Stimulated activated CD4-positive, alpha-beta T cell treated with anti-CD3 and anti-CD28 coated beads, Interleukin-15, amount 100 ng/mL, for 48 hours (primary cell): ENCODE measurements at regions not wholly inside any gene's neighbourhood (a gene's known extent, or its start where the extent isn't known, plus 50 kb on each side); places are given as distances from the start of the nearest gene placed in this dataset.

Source experiments
- DNase-seq, 2 donors: peaks; one replicate each; pipeline ENCODE4 v3.0.0-alpha.2; 2020; ENCODE audit warnings: low read depth in 2 of 2

DNA sequence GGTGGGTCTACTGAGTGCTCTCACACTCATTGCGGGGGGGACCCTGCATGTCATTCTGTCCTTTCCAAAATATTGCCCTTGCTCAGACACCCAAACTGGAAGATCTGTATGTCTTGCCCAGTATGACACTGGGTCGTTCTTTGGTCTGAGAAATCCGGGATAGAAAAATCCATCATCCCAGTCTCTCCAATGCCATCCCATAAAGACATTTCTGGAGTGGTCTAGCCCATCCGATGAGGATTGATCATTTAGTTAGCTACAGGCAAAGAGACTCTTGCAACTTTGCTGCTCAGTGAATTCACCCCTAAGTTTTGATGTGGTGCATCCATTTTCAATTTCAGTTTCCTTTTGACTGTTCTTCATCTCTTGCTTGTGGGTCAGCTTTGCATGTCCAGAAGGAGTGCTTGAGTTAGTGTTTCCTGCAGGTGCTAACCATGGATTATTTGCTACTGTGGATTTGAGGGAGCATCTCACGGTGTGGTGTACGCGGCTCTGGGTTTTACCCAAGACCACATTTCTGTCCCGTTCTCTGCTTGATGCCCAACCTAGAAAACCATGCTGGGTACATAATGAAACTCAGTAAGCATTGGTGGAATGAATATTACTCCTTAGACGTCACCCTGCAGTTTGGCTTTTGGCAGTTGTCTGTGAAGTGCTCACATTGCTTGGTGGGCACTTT, 247.0 kb upstream of the MKI67 start:
- DNase-seq, result no peak

DNA sequence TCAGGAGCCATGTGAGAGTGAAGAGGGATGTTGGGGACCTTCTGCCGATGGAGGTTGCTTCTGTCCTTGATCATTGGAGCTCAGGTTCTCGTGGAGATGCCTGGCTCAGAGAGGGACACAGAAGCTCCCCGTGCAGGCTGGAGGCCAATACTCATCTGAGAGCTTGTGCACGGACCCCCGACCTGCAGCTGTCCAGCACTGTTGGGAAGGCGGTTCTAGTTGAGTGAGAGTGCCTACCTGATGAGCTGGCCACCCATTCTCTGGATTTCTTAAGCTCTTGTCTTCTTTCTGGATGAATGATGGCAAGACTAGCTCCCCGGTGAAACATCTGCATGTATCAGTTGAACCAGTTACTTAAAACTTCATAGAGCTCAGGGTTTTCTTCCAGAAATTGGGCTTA, 247.6 kb upstream of the MKI67 start:
- no peak for DNase-seq

DNA sequence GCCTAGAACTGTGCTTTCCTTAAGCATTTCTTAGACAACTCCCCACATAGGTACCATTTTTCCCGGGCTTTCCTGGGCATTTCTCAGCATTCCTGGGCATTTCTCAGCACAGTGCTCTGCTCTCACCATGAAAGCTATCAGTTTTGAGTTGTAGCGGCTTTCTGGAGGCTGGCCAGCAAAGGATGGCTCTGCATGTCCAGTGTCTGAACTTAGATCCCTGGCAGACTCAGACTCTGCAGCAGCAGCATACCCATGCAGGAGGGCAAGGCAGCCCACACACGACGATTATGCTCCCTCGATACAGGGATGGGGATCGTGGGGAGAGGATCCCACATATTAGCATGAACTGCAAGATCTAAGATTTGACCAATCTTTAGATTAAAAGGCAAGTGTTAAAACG, 248.9 kb upstream of the MKI67 start:
- DNase-seq, result no peak

DNA sequence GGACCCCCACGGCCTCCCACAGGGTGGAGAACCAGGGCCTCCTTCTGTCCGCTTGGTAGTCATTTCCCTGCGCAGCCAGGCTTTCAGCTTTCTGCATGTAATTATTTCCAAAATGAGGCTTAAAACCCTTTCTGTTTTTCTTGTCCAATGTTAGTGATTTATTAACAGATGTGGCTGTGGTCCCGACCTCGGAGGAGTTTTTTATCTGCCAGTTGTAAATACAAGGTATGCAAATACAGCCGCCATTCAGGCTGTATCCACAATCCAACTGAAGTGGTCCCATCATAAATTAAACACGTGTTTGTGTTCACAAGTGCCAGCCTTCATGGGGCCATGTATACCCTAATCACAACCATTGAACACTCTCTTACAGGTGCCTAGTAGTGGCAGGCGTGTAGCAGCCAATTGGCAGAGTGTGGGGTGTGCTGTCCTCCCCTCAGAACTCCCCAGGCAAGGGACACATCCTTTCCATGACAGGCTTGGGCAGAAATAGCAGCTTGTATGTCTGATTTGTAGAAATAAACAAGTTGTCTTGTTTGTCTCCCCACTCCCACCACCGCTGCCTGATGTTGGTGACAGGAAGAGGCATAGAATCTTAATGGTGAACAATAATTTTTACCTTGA, 251.3 kb upstream of the MKI67 start:
- no peak for DNase-seq

DNA sequence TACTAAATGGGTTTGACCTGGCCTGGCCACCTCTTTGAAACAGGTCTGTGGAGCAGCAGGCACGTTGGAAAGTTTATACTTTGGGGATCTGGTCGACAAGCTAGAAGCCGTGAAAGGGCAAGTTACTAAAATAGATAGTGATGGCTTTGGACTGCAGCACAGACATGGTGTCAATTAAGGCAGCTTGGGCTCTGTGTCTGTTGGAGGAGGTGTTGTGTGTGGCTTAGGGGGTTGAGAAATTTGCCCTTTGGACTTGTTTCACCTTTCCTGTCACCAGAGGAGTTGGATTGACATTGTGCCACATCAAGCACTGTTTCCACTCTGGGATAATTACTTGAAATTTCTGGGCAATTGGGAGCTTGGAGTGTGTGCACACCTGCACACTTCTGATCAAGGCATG, 251.8 kb upstream of the MKI67 start:
- no peak for DNase-seq

DNA sequence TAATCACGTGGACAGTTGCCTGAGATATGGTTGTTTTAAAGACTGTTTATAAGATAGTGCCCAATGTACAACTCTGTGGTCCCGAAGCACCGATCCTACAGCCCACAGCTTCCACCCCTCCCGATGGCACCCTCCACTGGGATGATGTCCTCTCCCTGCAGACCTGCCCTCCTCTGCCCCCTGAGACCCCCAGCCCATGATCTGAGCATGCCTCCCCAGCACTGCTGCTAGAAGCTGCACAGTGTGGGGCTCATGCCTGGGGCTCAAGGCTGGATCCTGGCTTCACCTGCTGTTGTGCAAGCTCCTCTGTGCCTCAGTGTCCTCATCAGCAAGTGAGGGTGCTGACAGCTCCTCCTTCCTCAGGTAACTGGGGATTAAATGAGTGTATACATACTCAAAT, 254.7 kb upstream of the MKI67 start:
- DNase-seq, result no peak

DNA sequence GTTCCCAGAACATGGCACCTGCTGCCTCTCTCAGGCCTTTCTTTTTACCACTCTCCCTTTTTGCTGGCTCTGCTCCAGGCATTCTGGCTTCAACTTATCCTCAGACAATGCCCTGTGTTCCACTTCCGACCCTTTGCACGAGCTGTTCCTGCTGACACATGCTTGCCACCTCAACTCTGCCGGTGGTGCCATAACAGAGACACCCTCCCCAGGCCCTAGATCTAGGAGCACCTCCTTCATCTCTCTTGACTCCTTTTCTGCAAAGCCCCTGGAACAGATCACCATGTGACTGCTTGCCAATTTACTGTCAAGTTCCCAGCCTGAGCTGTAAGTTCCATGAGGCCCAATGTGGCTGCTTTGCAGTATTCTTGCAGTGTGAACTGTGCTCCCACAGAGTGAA, 256.0 kb upstream of the MKI67 start:
- no peak for DNase-seq

DNA sequence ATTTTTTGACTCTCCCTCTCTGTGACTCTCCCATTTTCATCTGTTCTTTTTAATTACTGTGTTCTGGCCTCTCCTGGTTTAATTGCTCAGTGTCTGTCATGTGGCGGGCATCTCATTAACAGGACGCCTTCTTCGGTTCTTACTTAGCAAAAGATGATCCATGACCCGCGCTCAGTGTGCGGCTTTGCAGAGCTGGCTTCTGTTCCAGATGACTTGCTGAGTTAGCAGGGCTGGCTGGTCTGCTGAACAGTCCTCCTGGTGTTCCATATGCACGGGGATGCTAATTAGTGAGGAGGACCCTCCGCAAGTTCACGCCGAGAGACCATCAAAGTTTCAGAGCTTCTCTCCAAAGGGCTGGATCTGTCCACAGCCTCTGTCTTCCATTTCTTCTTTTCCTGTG, 258.6 kb upstream of the MKI67 start:
- DNase-seq, result no peak

DNA sequence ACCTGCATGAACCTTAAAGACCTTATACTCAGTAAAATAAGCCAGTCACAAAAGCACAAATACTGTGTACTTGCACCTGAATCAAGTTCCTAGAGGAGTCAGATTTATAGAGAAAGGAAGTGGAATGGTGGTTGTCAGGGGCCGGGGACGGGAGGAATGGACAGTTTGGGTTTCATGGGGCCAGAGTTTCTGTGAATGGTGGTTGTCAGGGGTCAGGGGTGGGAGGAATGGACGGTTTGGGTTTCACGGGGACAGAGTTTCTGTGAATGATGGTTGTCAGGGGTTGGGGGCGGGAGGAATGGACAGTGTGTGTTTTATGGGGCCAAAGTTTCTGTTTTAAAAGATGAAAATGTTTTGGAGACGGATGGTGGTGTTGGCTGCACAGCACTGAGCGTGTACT, 260.0 kb upstream of the MKI67 start:
- no peak for DNase-seq

DNA sequence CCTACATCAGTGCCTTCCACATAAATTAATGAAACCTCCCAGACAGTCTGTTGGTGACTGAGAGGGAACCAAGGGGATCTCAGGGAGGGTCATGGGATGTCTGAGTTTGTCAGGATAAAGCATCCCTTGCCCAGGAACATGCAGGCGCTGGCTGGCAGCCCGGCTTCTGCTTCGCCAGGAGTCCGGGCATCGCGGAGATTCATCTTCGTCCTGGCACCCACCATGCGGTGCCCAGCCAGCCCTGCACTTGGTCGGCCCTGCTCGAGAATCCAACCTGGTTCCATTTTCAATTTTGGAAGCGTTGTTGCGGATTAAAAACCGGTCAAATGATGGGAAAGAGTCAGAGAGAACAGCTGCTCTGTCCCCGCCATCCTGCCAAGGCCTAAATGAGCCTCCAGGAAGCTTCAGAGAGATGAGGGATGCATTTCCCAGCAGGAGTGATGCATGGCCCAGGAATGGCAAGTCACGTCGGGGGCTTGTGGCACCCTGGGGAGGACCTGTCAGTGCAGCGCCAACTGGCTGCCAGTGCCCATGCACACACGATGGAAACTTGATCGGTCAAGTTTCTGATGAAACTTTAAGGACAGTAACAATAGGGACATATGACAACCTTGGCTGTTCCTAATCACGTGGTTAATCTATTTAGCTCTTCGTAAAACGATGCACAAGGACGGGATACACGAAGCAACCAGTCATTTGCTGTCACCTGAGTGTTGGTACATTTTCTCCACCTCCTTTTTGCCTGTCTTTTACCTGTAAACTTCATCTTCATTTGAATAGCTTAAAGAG, 260.8 kb upstream of the MKI67 start:
- DNase-seq, result no peak

DNA sequence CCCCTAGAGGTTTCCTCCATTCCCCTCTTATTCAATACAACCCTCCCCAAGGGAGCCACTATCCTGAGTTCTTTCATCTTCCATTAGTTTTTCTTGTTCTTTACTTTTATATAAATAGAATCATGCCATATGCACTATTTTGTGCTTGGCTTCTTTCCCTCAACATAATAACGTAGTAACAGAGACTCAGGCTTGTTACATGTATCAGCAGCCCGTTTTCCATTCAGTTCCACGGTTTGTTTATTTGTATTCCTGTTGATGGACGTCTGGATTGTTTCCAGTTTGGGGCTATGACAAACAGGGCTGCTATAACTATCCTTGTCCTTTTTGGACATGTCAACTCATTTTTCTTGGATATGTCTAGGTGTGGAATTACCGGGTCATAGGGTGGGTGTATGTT, 264.4 kb upstream of the MKI67 start:
- no peak for DNase-seq

DNA sequence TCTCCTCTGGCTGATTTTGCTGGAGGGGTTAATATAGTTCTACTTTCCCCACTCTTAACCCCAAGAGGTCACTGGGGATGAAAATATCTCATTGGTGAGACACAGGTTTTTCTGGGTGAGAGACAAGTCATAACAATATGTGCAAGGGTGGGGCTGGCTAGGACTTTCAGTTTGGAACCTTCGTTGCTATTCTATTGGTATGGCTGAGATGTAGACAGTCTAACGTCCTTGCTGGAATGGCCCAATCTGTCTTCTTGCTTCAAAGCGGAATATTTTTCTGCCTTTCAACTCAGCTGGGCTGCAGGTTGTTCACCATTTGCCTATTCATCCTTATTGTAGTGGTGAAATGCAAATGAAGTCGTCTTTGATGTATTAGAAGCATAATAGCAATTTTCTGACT, 267.3 kb upstream of the MKI67 start:
- no peak for DNase-seq

DNA sequence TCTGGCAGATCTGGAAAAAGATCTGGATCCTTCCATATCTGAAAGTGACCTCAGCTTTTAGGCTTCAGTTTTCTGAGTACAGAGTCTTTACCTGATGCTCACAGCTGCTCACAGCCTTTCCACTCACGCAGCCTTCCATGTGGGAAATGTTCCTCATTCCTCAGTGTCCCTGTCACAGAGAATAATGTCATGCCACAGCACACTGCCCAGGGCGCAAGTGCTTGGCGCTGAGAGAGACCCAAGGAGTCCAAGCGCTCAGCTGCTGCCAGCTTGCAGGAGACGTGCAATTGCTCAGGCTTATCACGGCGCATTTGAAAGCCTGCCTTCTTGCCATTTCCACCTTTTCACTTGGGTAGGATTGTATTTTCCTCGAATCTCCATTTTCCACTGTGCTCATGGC, 271.9 kb upstream of the MKI67 start:
- no peak for DNase-seq

DNA sequence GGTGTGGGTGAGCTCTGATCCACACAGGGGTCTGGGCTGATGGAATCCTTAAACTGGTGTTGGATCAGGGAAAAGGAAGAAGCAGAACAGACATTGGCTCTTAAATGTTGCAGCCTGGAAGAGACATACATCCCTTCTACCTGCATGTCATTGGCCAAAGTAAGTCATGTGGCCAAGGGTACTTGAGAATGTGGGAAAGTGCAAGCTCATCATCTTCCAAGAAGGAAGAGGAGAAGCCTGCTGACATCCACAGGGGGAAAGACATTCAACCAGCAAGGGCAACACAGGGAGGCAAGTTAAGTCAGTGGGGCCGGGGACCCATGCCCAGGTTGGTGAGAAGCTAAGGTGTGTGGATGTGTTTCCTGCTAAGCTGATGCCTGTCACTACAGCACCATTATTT, 272.8 kb upstream of the MKI67 start:
- no peak for DNase-seq

DNA sequence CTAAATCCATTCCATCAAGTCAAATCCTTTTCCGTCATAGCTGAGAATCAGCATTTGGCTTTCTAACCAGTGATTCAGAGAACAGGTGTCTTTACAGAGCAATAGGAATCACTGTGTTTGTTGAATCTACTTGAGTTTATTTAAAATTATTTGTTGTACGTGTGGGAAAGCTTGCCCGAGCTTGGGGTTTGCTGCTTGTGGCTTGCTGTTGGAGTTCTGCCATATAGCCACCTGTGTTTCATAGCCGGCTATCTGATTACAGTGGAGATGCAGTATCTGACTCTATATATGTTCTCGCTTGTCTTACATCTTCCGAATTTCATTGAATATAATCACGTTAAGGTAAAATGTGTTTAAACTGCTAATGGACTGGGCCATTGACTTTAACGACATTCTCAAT, 274.3 kb upstream of the MKI67 start:
- DNase-seq, result no peak

DNA sequence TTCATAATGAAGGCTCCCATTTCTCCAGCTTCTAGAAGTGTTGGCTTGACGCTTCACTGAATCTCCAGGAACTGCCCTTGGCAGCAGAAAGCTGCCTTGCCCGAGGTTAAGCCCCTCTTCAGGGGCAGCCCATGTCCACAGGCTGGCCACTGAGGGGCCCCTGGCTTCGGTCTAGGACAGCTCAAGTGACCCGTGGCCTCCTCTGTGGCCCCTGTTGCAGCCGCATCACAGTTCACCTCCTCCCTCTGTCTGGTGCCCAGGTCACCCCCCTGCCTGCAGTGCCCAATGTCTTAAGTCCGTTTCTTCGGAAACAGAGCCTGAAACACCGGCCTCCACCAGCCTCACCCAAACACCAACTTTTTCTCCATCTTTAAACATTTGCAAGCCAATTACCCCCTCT, 279.2 kb upstream of the MKI67 start:
- no peak for DNase-seq

DNA sequence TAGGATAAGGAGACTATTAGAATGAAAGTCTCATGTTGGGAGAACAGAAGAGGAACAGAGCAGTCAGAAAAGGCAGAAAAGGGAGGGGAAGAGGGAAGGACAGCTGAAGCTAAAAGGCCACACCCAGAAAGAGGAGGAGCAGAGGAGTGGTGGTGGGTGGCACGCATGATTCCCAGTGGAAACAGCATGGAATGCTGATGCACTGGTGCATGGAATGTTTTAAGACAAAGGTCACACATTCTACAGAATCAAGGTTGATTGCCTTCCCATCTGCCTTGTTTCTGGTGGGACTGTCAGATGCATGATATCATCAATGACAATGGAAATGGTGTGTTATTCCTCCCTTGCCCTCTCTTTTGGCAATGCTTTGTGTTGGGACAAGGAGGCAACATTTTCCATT, 285.4 kb upstream of the MKI67 start:
- no peak for DNase-seq

DNA sequence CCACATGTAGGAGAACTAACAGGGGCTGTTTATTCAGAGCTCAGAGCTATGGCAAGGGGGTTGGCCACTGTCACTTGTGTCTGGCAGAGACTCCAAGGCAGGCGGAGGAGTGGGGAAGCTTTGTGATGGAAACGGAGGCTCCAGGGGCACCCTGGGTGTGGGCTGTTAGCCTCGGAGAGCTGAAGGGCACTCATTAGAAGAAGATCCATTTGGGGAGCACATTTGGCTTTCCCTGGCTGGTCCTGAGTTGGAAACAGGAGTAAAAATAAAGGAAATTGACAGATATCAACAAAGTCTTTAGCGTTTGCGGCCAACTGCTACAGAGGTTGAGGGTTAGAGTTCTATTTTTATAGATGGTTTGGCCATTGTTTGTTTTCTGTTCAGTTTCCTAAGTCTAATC, 288.3 kb upstream of the MKI67 start:
- DNase-seq, result no peak

DNA sequence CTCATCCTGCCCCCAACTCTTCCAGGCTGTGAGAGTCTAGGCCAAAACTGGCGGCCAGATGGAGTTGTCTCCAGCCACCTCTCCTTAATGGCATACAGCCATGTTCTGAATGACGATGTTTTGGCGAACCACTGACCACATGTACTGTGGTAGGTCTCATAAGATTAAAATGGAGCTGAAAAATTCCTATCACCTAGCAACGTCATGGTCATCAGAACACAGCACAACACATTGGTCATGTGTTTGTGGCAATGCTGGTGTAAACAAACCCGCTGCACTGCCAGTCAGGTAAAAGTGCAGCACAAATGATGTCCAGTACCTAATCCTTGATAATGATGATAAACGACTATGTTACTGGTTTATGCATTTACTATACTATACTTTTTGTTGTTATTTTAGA, 290.0 kb upstream of the MKI67 start:
- no peak for DNase-seq

DNA sequence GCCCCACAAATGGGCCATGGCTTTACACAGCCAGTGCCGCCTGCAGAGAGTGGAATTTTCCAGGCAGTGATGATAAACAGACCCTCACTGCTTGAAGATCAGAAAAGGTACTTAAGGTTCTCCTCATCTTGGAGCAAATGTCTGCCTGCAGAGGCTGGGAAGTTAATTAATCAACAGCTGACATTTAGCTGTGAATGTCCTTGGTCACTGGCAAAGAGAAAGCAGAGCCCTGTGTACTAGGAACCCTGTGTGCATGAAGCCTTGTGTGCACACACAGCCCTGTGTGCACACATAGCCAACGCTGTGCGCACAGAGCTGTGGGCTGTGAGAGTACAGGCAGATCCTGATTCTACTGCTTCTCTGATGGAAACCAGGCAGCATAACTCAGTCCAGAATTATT, 291.6 kb upstream of the MKI67 start:
- no peak for DNase-seq

DNA sequence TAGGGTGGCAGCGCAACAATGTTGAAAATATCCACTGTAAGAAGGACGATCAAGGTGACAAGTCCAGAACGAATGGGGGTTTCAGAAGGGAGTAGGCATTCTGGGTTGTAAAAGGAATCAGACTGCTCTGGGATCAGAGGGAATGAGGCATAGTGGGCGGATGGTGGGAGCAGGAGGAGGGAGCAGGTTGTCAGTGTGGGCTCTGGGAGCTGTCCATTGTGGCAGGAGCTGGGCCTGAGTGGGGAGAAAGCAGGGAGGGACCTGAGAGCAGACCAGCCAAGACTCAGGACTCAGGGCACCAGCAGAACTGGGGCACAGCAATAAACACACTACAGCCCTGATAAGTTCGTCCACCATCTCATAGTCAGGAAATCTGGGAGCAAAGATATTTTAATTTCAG, 292.6 kb upstream of the MKI67 start:
- DNase-seq, result no peak

DNA sequence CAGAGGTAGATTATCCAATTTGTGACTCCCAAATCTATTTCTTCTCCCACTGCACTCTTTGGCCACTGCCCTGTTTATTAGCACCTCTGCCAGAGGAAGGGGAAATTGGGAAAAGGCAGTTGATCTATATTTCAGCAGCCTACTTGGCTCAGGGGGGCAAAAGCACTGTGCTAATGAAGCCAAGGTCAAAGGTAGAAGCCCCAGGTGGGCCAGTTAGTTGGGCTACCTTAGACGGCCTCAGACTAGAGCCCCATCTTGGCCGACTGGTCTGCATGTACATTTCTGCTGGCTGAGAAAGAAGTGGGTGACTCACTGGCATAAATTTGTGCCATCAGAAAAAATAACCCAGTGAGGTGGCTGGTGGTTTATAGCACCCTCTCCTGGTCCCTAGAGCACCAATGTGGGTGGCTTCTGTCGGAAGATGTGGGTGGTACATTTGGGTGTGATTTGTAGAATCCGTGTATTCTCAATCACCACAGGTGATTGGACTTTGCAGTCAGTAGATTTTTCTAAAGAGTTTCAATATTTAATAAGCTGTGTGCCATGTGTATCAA, 293.3 kb upstream of the MKI67 start:
- DNase-seq, result no peak

DNA sequence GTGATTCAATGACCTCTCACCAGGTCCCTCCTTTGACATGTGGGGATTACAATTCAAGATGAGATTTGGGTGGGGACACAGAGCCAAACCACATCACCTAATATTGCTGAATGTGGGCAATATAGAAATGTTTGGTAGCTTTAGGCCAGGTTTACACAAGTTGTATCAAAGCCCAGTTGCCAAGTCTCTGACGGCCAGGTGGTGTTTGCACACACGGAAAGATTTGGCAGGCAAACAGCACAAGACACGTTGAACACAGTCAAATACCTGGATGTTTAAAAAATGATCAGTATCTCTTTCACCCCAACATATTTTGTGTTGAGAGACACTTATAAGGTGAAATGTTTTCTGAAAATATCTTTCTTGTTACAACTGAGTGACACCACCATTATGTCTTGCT, 294.4 kb upstream of the MKI67 start:
- no peak for DNase-seq
